K562 (cell line): ENCODE measurements at regions not wholly inside any gene's neighbourhood (a gene's known extent, or its start where the extent isn't known, plus 50 kb on each side); places are given as distances from the start of the nearest gene placed in this dataset.
"Not testable (repeated sequence)": the region's sequence is repeated elsewhere in the genome, so short reads cannot be mapped to it uniquely, and the experiment has no call there.

Experiments used
- ATAC-seq: fragments of 200-7000 bp; cut with Tn5 transposase; 3 replicates; pipeline ENCODE4 v1.9.1; 2020; ENCODE audit warnings: moderate library complexity
- BruUV-seq: library from RNA; stranded (reverse); fragments of 400-500 nt; replicated peaks from 2 replicates; lab custom pipeline; 2021; lab: Mats Ljungman, UMichigan
- CTCF ChIA-PET: fragments of 300-600 bp; formaldehyde crosslinking; extraction: SDS; loops from one replicate; lab custom pipeline; 2021; ENCODE audit warnings: low intra/inter-chr PET ratio; lab: Yijun Ruan, JAX
- POLR2A ChIA-PET: fragments of 300-600, 350-650 bp; sonication (Branson Sonifier 250); formaldehyde crosslinking; extraction: SDS; loops from one replicate; lab custom pipeline; 2021; ENCODE audit warnings: antibody characterized with exemption, inconsistent platforms; lab: Yijun Ruan, JAX
- DNase-seq, 4 experiments: peaks; one replicate each; pipeline versions ENCODE4 v3.0.0 to v3.0.0-alpha.2; 2011 to 2018; ENCODE audit warnings: low spot score in 3 of 4, mixed read lengths in 3 of 4; ENCODE audit errors: extremely low read depth in 1 of 4
- FAIRE-seq: peaks from 2 replicates; lab custom pipeline; 2011; peaks lifted over from hg19 to GRCh38; lab: Jason Lieb, UNC
- H2AFZ ChIP-seq: 2 replicates; pipeline ENCODE4 v1.6.0; 2011; ENCODE audit warnings: low read depth, low read length, control low read depth, inconsistent platforms
- H3K27ac ChIP-seq: fragments of 200-600 bp; 3 replicates; pipeline ENCODE4 v1.8.0; 2011; ENCODE audit warnings: low read depth, mild to moderate bottlenecking, control low read depth, inconsistent platforms, low read length, moderate library complexity, mixed read lengths; ENCODE audit errors: extremely low read depth
- H3K27me3 ChIP-seq, 2 experiments: fragments of 300-600 bp in 1 of 2; 2 replicates in 1 of 2; 3 replicates in 1 of 2; pipeline versions ENCODE4 v1.6.0 to v1.8.0; 2011; ENCODE audit warnings: inconsistent platforms in 2 of 2, low read length in 2 of 2, mild to moderate bottlenecking in 1 of 2, mixed read lengths in 1 of 2, moderate library complexity in 1 of 2; ENCODE audit not compliant: control insufficient read depth in 2 of 2, insufficient read depth in 2 of 2
- H3K36me3 ChIP-seq: fragments of 300-600 bp; 3 replicates; pipeline ENCODE4 v1.8.0; 2011; ENCODE audit warnings: mild to moderate bottlenecking, low read length, inconsistent platforms; ENCODE audit not compliant: control insufficient read depth, insufficient read depth
- H3K4me1 ChIP-seq, 2 experiments: fragments of 200-600 bp in 1 of 2; replicated peaks in 1 of 2; 2 replicates in 1 of 2; 3 replicates in 1 of 2; pipeline versions ENCODE4 v1.5.1 to v1.8.0; 2011; ENCODE audit warnings: inconsistent platforms in 2 of 2, low read length in 2 of 2, mild to moderate bottlenecking in 1 of 2, mixed read lengths in 1 of 2, moderate library complexity in 1 of 2; ENCODE audit not compliant: control insufficient read depth in 2 of 2, insufficient read depth in 2 of 2
- H3K4me2 ChIP-seq: 2 replicates; pipeline ENCODE4 v1.6.1; 2011; ENCODE audit warnings: low read length, control low read depth, inconsistent platforms, mixed read lengths; ENCODE audit not compliant: insufficient read depth
- H3K4me3 ChIP-seq: fragments of 200-600 bp; sonication (generic), shearing (Covaris generic); 2 replicates; pipeline ENCODE4 v1.5.1; 2016; ENCODE audit warnings: control low read depth, inconsistent platforms
- H3K79me2 ChIP-seq: fragments of 200-600 bp; 3 replicates; pipeline ENCODE4 v1.8.0; 2011; ENCODE audit warnings: low read length, inconsistent platforms; ENCODE audit not compliant: control insufficient read depth, insufficient read depth
- H3K9ac ChIP-seq, 2 experiments: 2 replicates each; pipeline versions ENCODE4 v1.6.0 to v1.6.1; 2011; ENCODE audit warnings: low read depth in 2 of 2, low read length in 2 of 2, control low read depth in 1 of 2, inconsistent platforms in 1 of 2, mild to moderate bottlenecking in 1 of 2, mixed read lengths in 1 of 2; ENCODE audit not compliant: insufficient read depth in 1 of 2
- H3K9me1 ChIP-seq: one replicate; pipeline ENCODE4 v1.6.0; 2011; ENCODE audit warnings: inconsistent platforms, mild to moderate bottlenecking, low read length, moderate library complexity; ENCODE audit not compliant: control insufficient read depth, insufficient read depth
- H3K9me3 ChIP-seq: replicated peaks from 2 replicates; pipeline ENCODE4 v1.5.1; 2011; ENCODE audit warnings: low read depth, low read length, inconsistent platforms; ENCODE audit not compliant: control insufficient read depth, insufficient read depth
- H4K20me1 ChIP-seq: replicated peaks from 2 replicates; pipeline ENCODE4 v1.6.1; 2011; ENCODE audit warnings: low read length, inconsistent platforms, mixed read lengths; ENCODE audit not compliant: control insufficient read depth, insufficient read depth
- TBP ChIP-seq: optimal IDR thresholded peaks from 2 replicates; pipeline ENCODE3; 2011; ENCODE audit warnings: low read depth, low read length, improper control_type of control experiment
- ZNF316 ChIP-seq: fragments of 450-650 bp; IDR thresholded peaks from 2 replicates; pipeline ENCODE4 v1.6.1; 2016
- WGBS: fragments of 100-300 bp; shearing (Covaris generic); methylation state at CpG from one replicate; pipeline ENCODE4 v1.1.6; 2016; ENCODE audit warnings: low coverage, mixed read lengths; ENCODE audit not compliant: insufficient coverage; ENCODE audit errors: missing lambda C conversion rate; 5-methylcytosine and 5-hydroxymethylcytosine counted together
- in situ Hi-C: fragments of 300-500 bp; cut with MboI; formaldehyde crosslinking; loops from 4 replicates; pipeline ENCODE4 v1.15.0; 2018; ENCODE audit warnings: inconsistent platforms, mixed read lengths
- intact Hi-C: fragments of 100-400 bp; cut with micrococcal nuclease; formaldehyde crosslinking; loops from 2 replicates; pipeline ENCODE4 v1.14.2; 2022

DNA sequence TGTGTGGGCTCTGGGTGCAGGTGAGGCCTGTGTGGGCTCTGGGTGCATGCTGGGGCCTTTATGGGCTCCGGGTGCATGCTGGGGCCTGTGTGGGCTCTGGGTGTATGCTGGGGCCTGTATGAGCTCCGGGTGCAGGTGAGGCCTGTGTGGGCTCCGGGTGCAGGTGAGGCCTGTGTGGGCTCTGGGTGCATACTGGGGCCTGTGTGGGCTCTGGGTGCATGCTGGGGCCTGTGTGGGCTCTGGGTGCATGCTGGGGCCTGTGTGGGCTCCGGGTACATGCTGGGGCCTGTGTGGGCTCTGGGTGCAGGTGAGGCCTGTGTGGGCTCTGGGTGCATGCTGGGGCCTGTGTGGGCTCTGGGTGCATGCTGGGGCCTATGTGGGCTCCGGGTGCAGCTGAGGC lies 80.5 kb upstream of the ACKR3 start:
- in situ Hi-C loops, POLR2A ChIA-PET, H3K27me3 ChIP-seq, H3K9ac ChIP-seq, H3K27ac ChIP-seq, H3K4me2 ChIP-seq, ATAC-seq, H3K9me3 ChIP-seq, BruUV-seq, H3K4me3 ChIP-seq, H4K20me1 ChIP-seq, CTCF ChIA-PET, H3K79me2 ChIP-seq, H3K9me1 ChIP-seq, FAIRE-seq, DNase-seq, H3K36me3 ChIP-seq, intact Hi-C loops, H2AFZ ChIP-seq, H3K4me1 ChIP-seq: not testable (repeated sequence)
- 0% methylated on average over 1 of the region's 5 CpGs for WGBS

DNA sequence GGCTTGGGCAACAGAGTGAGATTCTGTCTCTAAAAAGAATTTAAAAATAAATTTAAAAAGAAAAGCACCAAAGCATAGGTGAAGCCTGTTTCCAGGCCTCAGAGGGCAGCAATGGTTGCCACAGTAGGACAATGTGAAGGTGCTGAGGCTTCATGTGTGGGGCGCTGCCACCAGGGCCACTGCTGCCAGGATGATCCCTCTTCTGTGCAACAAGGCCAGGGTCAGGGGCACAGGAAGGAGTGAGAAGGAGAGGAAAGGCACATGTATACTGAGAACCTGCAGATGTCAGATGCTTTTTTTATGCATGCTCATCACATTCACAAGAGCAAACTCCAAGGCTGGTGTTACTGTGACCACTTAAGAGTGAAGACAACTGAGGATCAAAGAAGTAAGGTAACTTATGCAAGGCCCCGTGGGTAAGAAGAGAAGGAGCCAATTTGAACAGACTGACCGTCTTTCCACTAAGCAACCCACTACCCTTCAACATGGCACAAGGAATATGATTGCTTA lies 79.7 kb upstream of the ACKR3 start:
- H3K4me2 ChIP-seq, result no peak overlapping the region
- CTCF ChIA-PET, result no interaction called here
- BruUV-seq, result no TSS peak
- in situ Hi-C loops, result no loop called here
- no peaks in the 10 kb centered on the region for H3K79me2 ChIP-seq
- no peaks in the 10 kb centered on the region for H3K4me1 ChIP-seq
- intact Hi-C loops, result no loop called here
- no peak overlapping the region for H3K27ac ChIP-seq
- DNase-seq, result no peak
- H3K9me1 ChIP-seq, result no peaks in the 10 kb centered on the region
- H3K36me3 ChIP-seq, result no peaks in the 10 kb centered on the region
- FAIRE-seq, result no peak
- no peak overlapping the region for H2AFZ ChIP-seq
- no peak overlapping the region for H3K4me3 ChIP-seq
- WGBS, result 6% methylated on average over 3 of the region's 3 CpGs
- no peak overlapping the region for H3K9ac ChIP-seq
- no peaks in the 10 kb centered on the region for H3K9me3 ChIP-seq
- H4K20me1 ChIP-seq, result no peaks in the 10 kb centered on the region
- no peaks in the 10 kb centered on the region for H3K27me3 ChIP-seq
- ATAC-seq, result no peak
- POLR2A ChIA-PET, result no interaction called here
- TF ChIP-seq ZNF316, result peak; percentile 15; the same call in 1 of the 2 replicates
- TF ChIP-seq TBP, result no peak
